Esophagus (tissue), 2 donors: ENCODE measurements at regions not wholly inside any gene's neighbourhood (a gene's known extent, or its start where the extent isn't known, plus 50 kb on each side); places are given as distances from the start of the nearest gene placed in this dataset.

ENCODE experiments used
- H3K27ac ChIP-seq, 2 donors: one replicate each; pipeline ENCODE4 v1.5.1; 2013; ENCODE audit warnings: low read depth in 2 of 2, mild to moderate bottlenecking in 2 of 2, inconsistent platforms in 1 of 2, low read length in 1 of 2, moderate library complexity in 1 of 2
- H3K27me3 ChIP-seq, 2 donors: one replicate each; pipeline ENCODE4 v1.6.1; 2013; ENCODE audit warnings: low read length in 2 of 2, control low read depth in 1 of 2, mild to moderate bottlenecking in 1 of 2; ENCODE audit not compliant: insufficient read depth in 2 of 2, control insufficient read depth in 1 of 2
- H3K36me3 ChIP-seq, 2 donors: one replicate each; pipeline ENCODE4 v1.6.1; 2013; ENCODE audit warnings: low read length in 1 of 2; ENCODE audit not compliant: control insufficient read depth in 2 of 2, insufficient read depth in 2 of 2
- H3K4me1 ChIP-seq, 2 donors: one replicate each; pipeline ENCODE4 v1.6.1; 2013; ENCODE audit warnings: low read length in 1 of 2; ENCODE audit not compliant: control insufficient read depth in 2 of 2, insufficient read depth in 2 of 2
- H3K4me3 ChIP-seq, 2 donors: one replicate each; pipeline ENCODE4 v1.5.1; 2013; ENCODE audit warnings: low read length in 2 of 2, mild to moderate bottlenecking in 2 of 2, low read depth in 1 of 2, moderate library complexity in 1 of 2
- H3K9me3 ChIP-seq, 2 donors: one replicate each; pipeline ENCODE4 v1.6.1; 2013; ENCODE audit warnings: mild to moderate bottlenecking in 2 of 2, low read depth in 1 of 2, low read length in 1 of 2, moderate library complexity in 1 of 2; ENCODE audit not compliant: control insufficient read depth in 2 of 2, insufficient read depth in 1 of 2
- WGBS, 2 donors: extraction: QIAGEN DNeasy Blood & Tissue Kit; methylation state at CpG; one replicate each; pipeline ENCODE4 v1.1.7; 2013; 5-methylcytosine and 5-hydroxymethylcytosine counted together
- donor health status: healthy with polysubstance abuse.
- donor health status: Bipolar disorder and iron deficiency.

DNA sequence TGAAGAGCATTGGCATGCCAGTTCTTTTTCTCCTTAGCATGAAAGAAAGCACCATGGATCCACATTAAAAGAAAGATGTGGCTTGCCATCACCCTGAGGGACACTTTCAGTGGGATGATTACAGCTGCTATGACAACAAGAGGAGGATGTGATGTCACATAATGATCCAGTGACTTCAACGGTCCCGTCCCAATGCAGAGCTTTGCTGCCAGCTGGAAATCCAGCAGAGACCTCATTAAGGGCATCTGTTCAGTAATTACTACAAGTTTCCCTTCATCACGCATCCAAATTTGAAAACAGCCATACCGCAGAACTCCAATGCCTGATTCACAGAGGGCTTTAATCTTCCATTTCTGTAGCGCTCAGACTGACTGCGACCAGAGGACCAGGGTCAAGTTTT is 206.6 kb downstream of the LSM5 start:
- Histone ChIP-seq H3K4me1 (no peaks in the 10 kb centered on the region), H3K9me3 (no peaks in the 10 kb centered on the region), H3K4me3 (no peak overlapping the region), H3K27me3 (no peaks in the 10 kb centered on the region), H3K27ac (no peak overlapping the region), H3K36me3 (no peaks in the 10 kb centered on the region)
- 82 to 91% methylated on average over 6 of the region's 6 CpGs for WGBS, 2 donors

- H3K4me1 ChIP-seq, result no peaks in the 10 kb centered on the region
Observed at GRCh38 chr7:32279500-32279899, 209.3 kb upstream of the PDE1C start.

DNA sequence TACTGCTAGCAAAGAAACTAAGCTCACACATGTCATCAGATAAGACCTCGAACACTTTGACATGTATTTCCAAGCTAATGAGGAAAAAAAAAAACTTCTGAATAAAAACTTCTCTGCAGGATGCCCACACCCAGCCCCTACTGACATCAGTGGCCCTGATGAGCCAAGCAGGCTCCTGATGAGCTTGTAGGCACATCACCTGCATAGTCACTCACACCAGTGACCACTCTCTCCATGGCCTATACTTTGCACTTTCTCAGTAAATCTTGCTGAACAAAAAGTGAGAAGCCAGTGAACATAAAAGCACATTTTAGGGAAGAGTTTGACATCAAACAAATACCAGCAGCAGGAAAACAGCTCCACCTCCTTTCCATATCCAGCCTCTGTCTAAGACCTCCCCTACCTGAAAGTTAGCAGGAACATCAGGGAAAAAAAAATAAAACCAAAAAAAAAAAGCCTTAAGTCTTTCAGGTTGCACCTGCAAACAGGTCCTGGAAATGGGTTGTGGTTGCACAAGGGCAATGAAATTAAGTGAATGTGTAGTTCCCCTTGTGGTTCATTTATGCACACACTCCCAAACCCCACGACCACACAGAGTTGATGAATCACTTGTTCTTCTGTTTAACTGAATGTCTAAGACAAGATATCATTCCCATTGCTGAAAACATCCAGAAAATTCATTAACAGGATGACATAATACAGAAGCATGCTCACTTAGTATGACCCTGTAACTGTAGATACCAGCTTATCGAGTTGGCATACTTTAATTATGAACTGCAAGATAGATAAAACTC is 205.2 kb upstream of the PDE1C start:
- Histone ChIP-seq H3K27me3 (no peaks in the 10 kb centered on the region), H3K4me1 (no peaks in the 10 kb centered on the region), H3K27ac (no peak overlapping the region), H3K36me3 (no peaks in the 10 kb centered on the region), H3K9me3 (peaks cover 0 to 2% of the 10 kb centered on the region in 2 donors), H3K4me3 (no peak overlapping the region)
- 47 to 62% methylated on average over 3 of the region's 3 CpGs for WGBS, 2 donors

More at GRCh38 chr7:32279500-32279899, 209.3 kb upstream of the PDE1C start:
- Histone ChIP-seq H3K36me3 (no peaks in the 10 kb centered on the region), H3K27ac (no peak overlapping the region), H3K4me3 (no peak overlapping the region), H3K27me3 (no peaks in the 10 kb centered on the region), H3K9me3 (no peaks in the 10 kb centered on the region)
- 50 to 61% methylated on average over 1 of the region's 1 CpG for WGBS, 2 donors

GRCh38 chr7:32273297-32273696 is 203.1 kb upstream of the PDE1C start:
- H3K4me1 ChIP-seq, result no peaks in the 10 kb centered on the region
- H3K27ac ChIP-seq, result no peak overlapping the region
- WGBS, 2 donors, result 90 to 91% methylated on average over 1 of the region's 1 CpG
- no peaks in the 10 kb centered on the region for H3K27me3 ChIP-seq
- H3K4me3 ChIP-seq, result no peak overlapping the region
- H3K36me3 ChIP-seq, result no peaks in the 10 kb centered on the region
- peaks cover 0 to 2% of the 10 kb centered on the region in 2 donors for H3K9me3 ChIP-seq

DNA sequence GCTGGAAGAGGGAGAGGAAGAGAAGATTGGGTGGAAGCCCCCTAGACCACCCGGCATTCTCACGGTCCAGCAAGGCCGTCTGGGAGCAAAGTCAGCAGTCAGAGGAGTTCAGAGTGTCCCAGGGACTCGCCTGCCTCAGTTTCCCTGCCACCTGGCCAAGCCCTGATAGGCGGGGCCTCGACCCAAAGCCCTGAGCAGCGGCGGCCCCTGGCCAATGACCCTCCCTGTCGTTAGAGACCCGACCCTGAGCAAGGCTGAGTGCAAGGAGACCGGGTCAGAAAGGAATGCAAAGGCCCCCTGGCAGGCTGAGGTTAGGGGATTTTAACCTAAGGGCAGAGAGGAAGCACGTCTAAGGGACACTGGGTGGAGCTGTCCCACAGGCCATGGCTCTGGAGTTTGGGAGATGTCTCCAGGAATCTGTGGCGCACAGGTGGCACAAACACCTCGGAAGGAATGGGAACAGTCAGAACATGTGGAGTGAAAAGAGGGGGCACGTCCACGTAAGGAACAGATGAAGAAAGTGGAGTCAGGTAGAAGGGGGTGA is 196.8 kb upstream of the PDE1C start:
- H3K36me3 ChIP-seq, result no peaks in the 10 kb centered on the region
- no peaks in the 10 kb centered on the region for H3K4me1 ChIP-seq
- H3K4me3 ChIP-seq, result no peak overlapping the region
- H3K27ac ChIP-seq, result no peak overlapping the region
- peaks cover 0 to 1% of the 10 kb centered on the region in 2 donors for H3K9me3 ChIP-seq
- WGBS, 2 donors, result 63 to 72% methylated on average over 15 to 16 of the region's 16 CpGs
- H3K27me3 ChIP-seq, result no peaks in the 10 kb centered on the region

DNA sequence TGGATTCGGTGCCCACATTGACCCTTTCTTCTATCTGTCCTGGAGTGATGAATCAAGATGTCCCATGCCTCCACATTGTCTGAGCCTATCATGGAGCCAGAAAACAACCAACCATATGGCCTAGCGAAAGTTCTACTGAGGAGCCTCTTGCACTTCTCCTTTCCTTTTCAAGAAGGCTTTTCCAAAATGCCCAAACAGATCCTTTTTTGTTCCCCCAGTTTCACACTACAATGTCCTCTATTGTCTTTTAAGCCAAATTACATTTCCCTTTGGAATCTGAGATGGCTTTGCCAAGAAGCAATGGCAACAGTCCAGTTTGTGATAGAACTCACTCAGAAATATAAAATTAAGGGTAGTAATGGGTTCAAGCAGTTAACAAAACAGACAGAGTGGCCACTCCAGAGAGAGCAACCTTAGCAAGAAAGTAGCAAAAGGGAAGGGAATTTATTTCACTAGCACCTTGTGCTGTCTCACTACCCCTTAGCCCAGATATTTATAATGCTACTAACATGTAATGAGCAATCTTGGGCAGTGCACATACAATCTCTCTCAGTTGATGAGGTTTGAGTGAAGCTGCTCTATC is 194.6 kb upstream of the PDE1C start:
- Histone ChIP-seq H3K4me3 (no peak overlapping the region), H3K27ac (no peak overlapping the region), H3K9me3 (no peaks in the 10 kb centered on the region), H3K4me1 (no peaks in the 10 kb centered on the region), H3K27me3 (no peaks in the 10 kb centered on the region), H3K36me3 (no peaks in the 10 kb centered on the region)
- WGBS, 2 donors, result 90% methylated on average over 2 of the region's 2 CpGs

GRCh38 chr7:32263611-32264010 is 193.4 kb upstream of the PDE1C start:
- Histone ChIP-seq H3K4me3 (no peak overlapping the region), H3K36me3 (no peaks in the 10 kb centered on the region), H3K27me3 (no peaks in the 10 kb centered on the region), H3K4me1 (no peaks in the 10 kb centered on the region), H3K9me3 (no peaks in the 10 kb centered on the region), H3K27ac (no peak overlapping the region)

GRCh38 chr7:32262315-32262714 is 192.1 kb upstream of the PDE1C start:
- 69 to 72% methylated on average over 4 of the region's 4 CpGs for WGBS, 2 donors
- Histone ChIP-seq H3K27me3 (no peaks in the 10 kb centered on the region), H3K27ac (no peak overlapping the region), H3K36me3 (no peaks in the 10 kb centered on the region), H3K4me3 (no peak overlapping the region), H3K9me3 (no peaks in the 10 kb centered on the region), H3K4me1 (no peaks in the 10 kb centered on the region)

GRCh38 chr7:32259931-32260596 is 189.9 kb upstream of the PDE1C start:
- Histone ChIP-seq H3K4me1 (no peaks in the 10 kb centered on the region), H3K9me3 (no peaks in the 10 kb centered on the region), H3K4me3 (no peak overlapping the region), H3K36me3 (no peaks in the 10 kb centered on the region), H3K27me3 (no peaks in the 10 kb centered on the region), H3K27ac (no peak overlapping the region)
- 61 to 70% methylated on average over 12 of the region's 12 CpGs for WGBS, 2 donors
